B cell (primary cell): ENCODE measurements at regions not wholly inside any gene's neighbourhood (a gene's known extent, or its start where the extent isn't known, plus 50 kb on each side); places are given as distances from the start of the nearest gene placed in this dataset.

ENCODE experiments used
- ATAC-seq: fragments of 200-7000 bp; cut with Tn5 transposase; one replicate; pipeline ENCODE4 v1.10.0; 2021; ENCODE audit warnings: low read depth, mild to moderate bottlenecking, moderate number of reproducible peaks, moderate library complexity
- CTCF ChIA-PET: fragments of 350-600 bp; sonication (Branson Sonifier 250); formaldehyde crosslinking; loops from one replicate; lab custom pipeline; 2021; ENCODE audit warnings: antibody characterized with exemption, inconsistent platforms; lab: Charles Lee
- POLR2A ChIA-PET: fragments of 350-600 bp; sonication (Branson Sonifier 250); formaldehyde crosslinking; loops from one replicate; lab custom pipeline; 2021; ENCODE audit warnings: antibody characterized with exemption; lab: Charles Lee
- DNase-seq: peaks from one replicate; pipeline ENCODE4 v3.0.0; 2013
- H2AFZ ChIP-seq: 2 replicates; pipeline ENCODE4 v1.6.1; 2012; ENCODE audit warnings: mild to moderate bottlenecking, low read depth, low read length; ENCODE audit not compliant: insufficient read depth, poor library complexity, severe bottlenecking
- H3K27ac ChIP-seq, 2 donors: 1 replicate in 1 of 2; 2 replicates in 1 of 2; pipeline ENCODE4 v1.5.1; 2012 to 2013; ENCODE audit warnings: low read length in 2 of 2, mild to moderate bottlenecking in 2 of 2, moderate library complexity in 1 of 2
- H3K27me3 ChIP-seq, 4 experiments: fragments of 200-600 bp in 1 of 4; sonication (generic) in 1 of 4; replicated peaks in 1 of 4; 1 replicate in 2 of 4; 2 replicates in 2 of 4; pipeline versions ENCODE4 v1.6.1 to v1.7.0; 2013 to 2016; ENCODE audit warnings: low read length in 3 of 4, mild to moderate bottlenecking in 2 of 4, mixed read lengths in 1 of 4, moderate library complexity in 1 of 4; ENCODE audit not compliant: insufficient read depth in 4 of 4, control insufficient read depth in 3 of 4; ENCODE audit errors: control extremely low read depth in 1 of 4
- H3K36me3 ChIP-seq, 2 experiments: replicated peaks in 1 of 2; 1 replicate in 1 of 2; 2 replicates in 1 of 2; pipeline versions ENCODE4 v1.6.1 to v1.7.1; 2013; ENCODE audit warnings: low read length in 1 of 2; ENCODE audit not compliant: insufficient read depth in 2 of 2, control insufficient read depth in 1 of 2; ENCODE audit errors: control extremely low read depth in 1 of 2, extremely low read depth in 1 of 2
- H3K4me1 ChIP-seq, 2 donors: fragments of 200-600 bp in 1 of 2; sonication (generic) in 1 of 2; 1 replicate in 1 of 2; 2 replicates in 1 of 2; pipeline versions ENCODE4 v1.5.1 to v1.6.1; 2013 to 2017; ENCODE audit warnings: low read length in 2 of 2; ENCODE audit not compliant: control insufficient read depth in 2 of 2, insufficient read depth in 2 of 2
- H3K4me2 ChIP-seq: replicated peaks from 2 replicates; pipeline ENCODE3; 2012; ENCODE audit warnings: mild to moderate bottlenecking, low read depth, low read length; ENCODE audit not compliant: poor library complexity, severe bottlenecking
- H3K4me3 ChIP-seq, 5 experiments: fragments of 200-600 bp in 1 of 5; sonication (generic) in 1 of 5; 1 replicate in 3 of 5; 2 replicates in 2 of 5; pipeline versions ENCODE4 v1.5.1 to v1.7.0; 2011 to 2016; ENCODE audit warnings: low read length in 4 of 5, mild to moderate bottlenecking in 4 of 5, low read depth in 2 of 5, control low read depth in 1 of 5, moderate library complexity in 1 of 5; ENCODE audit not compliant: insufficient read depth in 1 of 5; ENCODE audit errors: control extremely low read depth in 1 of 5, extremely low read depth in 1 of 5
- H3K79me2 ChIP-seq: fragments of 200-600 bp; sonication (generic); one replicate; pipeline ENCODE4 v1.6.0; 2016; ENCODE audit warnings: low read length; ENCODE audit not compliant: control insufficient read depth, insufficient read depth
- H3K9ac ChIP-seq: fragments of 200-600 bp; sonication (generic); 2 replicates; pipeline ENCODE4 v1.6.1; 2017; ENCODE audit warnings: mild to moderate bottlenecking, low read length, moderate library complexity
- H3K9me3 ChIP-seq, 3 donors: one replicate each; pipeline versions ENCODE4 v1.6.1 to v1.7.1; 2013; ENCODE audit warnings: low read length in 2 of 3; ENCODE audit not compliant: control insufficient read depth in 2 of 3, insufficient read depth in 1 of 3; ENCODE audit errors: control extremely low read depth in 1 of 3
- H4K20me1 ChIP-seq: 2 replicates; pipeline ENCODE4 v1.6.0; 2012; ENCODE audit warnings: mild to moderate bottlenecking, low read length; ENCODE audit not compliant: insufficient read depth, control insufficient read depth, poor library complexity, severe bottlenecking
- H3K27ac Mint-ChIP-seq: one replicate; pipeline ENCODE4 v1.8.0; 2021; ENCODE audit warnings: mixed read lengths
- H3K27me3 Mint-ChIP-seq: one replicate; pipeline ENCODE4 v1.8.0; 2021; ENCODE audit warnings: mixed read lengths
- H3K4me1 Mint-ChIP-seq: one replicate; pipeline ENCODE4 v1.8.0; 2021; ENCODE audit warnings: mixed read lengths
- H3K4me3 Mint-ChIP-seq: one replicate; pipeline ENCODE4 v1.8.0; 2021; ENCODE audit warnings: mixed read lengths
- H3K9me3 Mint-ChIP-seq: one replicate; pipeline ENCODE4 v1.8.0; 2022; ENCODE audit warnings: mixed read lengths; ENCODE audit not compliant: insufficient read depth
- CTCF ChIP-seq: fragments of 200-600 bp; IDR thresholded peaks from one replicate; pipeline ENCODE4 v1.8.0; 2022; ENCODE audit warnings: antibody characterized with exemption, mild to moderate bottlenecking
- EZH2 ChIP-seq: IDR thresholded peaks from 2 replicates; pipeline ENCODE4 v1.6.1; 2012; ENCODE audit warnings: borderline replicate concordance, low read depth, mild to moderate bottlenecking, moderate library complexity, low read length; ENCODE audit not compliant: insufficient read depth, poor library complexity, severe bottlenecking
- WGBS: methylation state at CpG from one replicate; pipeline ENCODE4 v1.1.5; 2013; ENCODE audit warnings: missing lambda C conversion rate; ENCODE audit not compliant: insufficient coverage; 5-methylcytosine and 5-hydroxymethylcytosine counted together
- intact Hi-C: fragments of 100-400 bp; cut with micrococcal nuclease; formaldehyde crosslinking; loops from one replicate; pipeline ENCODE4 v1.10.0; 2022

GRCh38 chr14:101110729-101111619 lies 207.5 kb upstream of the RTL1 start:
- no peaks in the 10 kb centered on the region for H4K20me1 ChIP-seq
- no peak overlapping the region for H3K27ac ChIP-seq
- intact Hi-C loops, result no loop called here
- no peaks in the 10 kb centered on the region for H3K9me3 Mint-ChIP-seq
- H3K27me3 Mint-ChIP-seq, result no peaks in the 10 kb centered on the region
- H2AFZ ChIP-seq, result no peak overlapping the region
- no peak for TF ChIP-seq CTCF
- TF ChIP-seq EZH2, result no peak
- peaks cover 0 to 6% (median 0%) of the 10 kb centered on the region in 3 donors for H3K9me3 ChIP-seq
- no peak overlapping the region for H3K4me3 Mint-ChIP-seq
- no peaks in the 10 kb centered on the region for H3K4me1 Mint-ChIP-seq
- no peaks in the 10 kb centered on the region for H3K36me3 ChIP-seq
- H3K27me3 ChIP-seq, result no peaks in the 10 kb centered on the region
- H3K9ac ChIP-seq, result no peak overlapping the region
- ChIA-PET POLR2A (no interaction called here), CTCF (no interaction called here)
- ATAC-seq (no peak), DNase-seq (no peak)
- H3K27ac Mint-ChIP-seq, result no peak overlapping the region
- WGBS, result 87% methylated on average over 18 of the region's 22 CpGs
- no peaks in the 10 kb centered on the region for H3K4me1 ChIP-seq
- H3K4me2 ChIP-seq, result no peak overlapping the region
- H3K79me2 ChIP-seq, result no peaks in the 10 kb centered on the region
- H3K4me3 ChIP-seq, result no peak overlapping the region

- ChIA-PET POLR2A (no interaction called here), CTCF (no interaction called here)
- DNase-seq (no peak), ATAC-seq (no peak)
- Mint-ChIP-seq H3K4me3 (no peak overlapping the region), H3K27ac (no peak overlapping the region), H3K9me3 (no peaks in the 10 kb centered on the region), H3K4me1 (no peaks in the 10 kb centered on the region), H3K27me3 (no peaks in the 10 kb centered on the region)
- no peak for TF ChIP-seq CTCF
- TF ChIP-seq EZH2, result no peak
- H3K27ac ChIP-seq, result no peak overlapping the region
- H2AFZ ChIP-seq, result no peak overlapping the region
- WGBS, result 34% methylated on average over 21 of the region's 23 CpGs
- no peak overlapping the region for H3K4me3 ChIP-seq
- intact Hi-C loops, result no loop called here
- no peaks in the 10 kb centered on the region for H3K4me1 ChIP-seq
- peaks cover 0 to 6% (median 0%) of the 10 kb centered on the region in 3 donors for H3K9me3 ChIP-seq
- no peaks in the 10 kb centered on the region for H3K36me3 ChIP-seq
- no peaks in the 10 kb centered on the region for H3K79me2 ChIP-seq
- no peak overlapping the region for H3K4me2 ChIP-seq
- no peaks in the 10 kb centered on the region for H4K20me1 ChIP-seq
- no peak overlapping the region for H3K9ac ChIP-seq
- H3K27me3 ChIP-seq, result no peaks in the 10 kb centered on the region
Measured at GRCh38 chr14:101111620-101112290, 208.2 kb upstream of the RTL1 start.
